Omental fat pad (tissue), 3 donors: ENCODE measurements at regions not wholly inside any gene's neighbourhood (a gene's known extent, or its start where the extent isn't known, plus 50 kb on each side); places are given as distances from the start of the nearest gene placed in this dataset.

ENCODE experiments used
- ATAC-seq: fragments of 150-250 bp; one replicate; pipeline ENCODE4 v1.9.1; 2016; ENCODE audit warnings: mild to moderate bottlenecking, moderate library complexity; ENCODE audit not compliant: low FRiP score
- DNase-seq: peaks from one replicate; pipeline ENCODE4 v3.0.0-alpha.2; 2019; ENCODE audit warnings: low spot score
- CTCF ChIP-seq, 3 donors: fragments of 450-650 bp; IDR thresholded peaks; one replicate each; pipeline ENCODE4 v1.5.1; 2016 to 2017; ENCODE audit warnings: antibody characterized with exemption in 3 of 3, mild to moderate bottlenecking in 3 of 3, moderate library complexity in 2 of 3

GRCh38 chr5:167207081-167207480 lies 1084.4 kb upstream of the WWC1 start:
- DNase-seq: no peak
- TF ChIP-seq CTCF (IDR thresholded peaks at IDR 0.05): no peak
- ATAC-seq: no peak

- ATAC-seq (no peak), DNase-seq (no peak)
- no peak for TF ChIP-seq CTCF (IDR thresholded peaks at IDR 0.05)
Observed at GRCh38 chr5:167208911-167209310, 1082.5 kb upstream of the WWC1 start.

GRCh38 chr5:167217097-167217743 lies 1074.2 kb upstream of the WWC1 start:
- ATAC-seq: no peak
- TF ChIP-seq CTCF (IDR thresholded peaks at IDR 0.05): no peak
- no peak for DNase-seq

- TF ChIP-seq CTCF (IDR thresholded peaks at IDR 0.05): no peak
- no peak for ATAC-seq
- no peak for DNase-seq
Observed at GRCh38 chr5:167219298-167219697, 1072.1 kb upstream of the WWC1 start.

- TF ChIP-seq CTCF (IDR thresholded peaks at IDR 0.05): no peak
- ATAC-seq: no peak
- DNase-seq: no peak
Observed at GRCh38 chr5:167226386-167226785, 1065.1 kb upstream of the WWC1 start.

GRCh38 chr5:167228134-167228533 lies 1063.3 kb upstream of the WWC1 start:
- DNase-seq (no peak), ATAC-seq (no peak)
- TF ChIP-seq CTCF (IDR thresholded peaks at IDR 0.05): no peak

- no peak for TF ChIP-seq CTCF (IDR thresholded peaks at IDR 0.05)
- no peak for ATAC-seq
- no peak for DNase-seq
Observed at GRCh38 chr5:167229751-167230150, 1061.7 kb upstream of the WWC1 start.
